ENCODE measurements at regions not wholly inside any gene's neighbourhood (a gene's known extent, or its start where the extent isn't known, plus 50 kb on each side); places are given as distances from the start of the nearest gene placed in this dataset.

DNA sequence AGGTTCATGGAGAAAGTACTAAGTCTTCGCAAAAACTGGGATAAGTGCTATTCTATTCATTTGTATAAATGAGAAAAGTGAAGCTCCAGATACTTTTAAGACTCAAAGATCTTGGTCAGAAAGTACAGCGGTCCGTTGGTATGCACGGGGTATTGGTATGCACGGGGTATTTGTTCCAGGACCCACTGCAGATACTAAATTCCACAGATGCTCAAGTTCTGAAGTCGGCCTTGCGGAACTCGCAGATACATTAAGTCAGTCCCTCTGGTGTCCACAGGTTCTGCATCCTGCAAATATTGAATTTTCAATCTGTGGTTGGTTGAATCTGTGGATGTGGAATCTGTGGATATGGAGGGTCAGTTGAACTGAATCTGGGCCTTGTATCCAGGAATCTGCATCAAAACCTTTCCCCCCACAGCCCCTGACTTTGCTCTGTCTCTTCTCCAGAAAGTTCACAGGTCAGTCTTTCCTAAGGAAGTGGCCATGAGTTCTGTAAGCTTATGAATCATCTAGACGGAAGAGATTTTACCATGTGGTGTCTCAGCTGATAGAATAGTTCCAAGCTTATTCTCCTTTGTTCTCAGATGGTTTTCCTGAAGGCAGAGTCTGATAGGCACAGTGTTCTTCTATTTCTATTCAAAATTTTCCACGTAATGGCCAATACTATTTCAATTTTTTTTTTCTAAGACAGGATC, 274.7 kb downstream of the NEDD1 start:
- TF ChIP-seq, protein P1, sequence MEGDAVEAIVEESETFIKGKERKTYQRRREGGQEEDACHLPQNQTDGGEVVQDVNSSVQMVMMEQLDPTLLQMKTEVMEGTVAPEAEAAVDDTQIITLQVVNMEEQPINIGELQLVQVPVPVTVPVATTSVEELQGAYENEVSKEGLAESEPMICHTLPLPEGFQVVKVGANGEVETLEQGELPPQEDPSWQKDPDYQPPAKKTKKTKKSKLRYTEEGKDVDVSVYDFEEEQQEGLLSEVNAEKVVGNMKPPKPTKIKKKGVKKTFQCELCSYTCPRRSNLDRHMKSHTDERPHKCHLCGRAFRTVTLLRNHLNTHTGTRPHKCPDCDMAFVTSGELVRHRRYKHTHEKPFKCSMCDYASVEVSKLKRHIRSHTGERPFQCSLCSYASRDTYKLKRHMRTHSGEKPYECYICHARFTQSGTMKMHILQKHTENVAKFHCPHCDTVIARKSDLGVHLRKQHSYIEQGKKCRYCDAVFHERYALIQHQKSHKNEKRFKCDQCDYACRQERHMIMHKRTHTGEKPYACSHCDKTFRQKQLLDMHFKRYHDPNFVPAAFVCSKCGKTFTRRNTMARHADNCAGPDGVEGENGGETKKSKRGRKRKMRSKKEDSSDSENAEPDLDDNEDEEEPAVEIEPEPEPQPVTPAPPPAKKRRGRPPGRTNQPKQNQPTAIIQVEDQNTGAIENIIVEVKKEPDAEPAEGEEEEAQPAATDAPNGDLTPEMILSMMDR (IDR thresholded peaks at IDR 0.05), result no peak
- TF ChIP-seq POLR2A (IDR thresholded peaks at IDR 0.05), result no peak

Measured in body of pancreas (tissue), 4 donors.